Stimulated activated CD8-positive, alpha-beta memory T cell treated with anti-CD3 and anti-CD28 coated beads, Interleukin-12 subunit alpha, Interleukin-12 subunit beta, amount 100 ng/mL, for 1 hour (primary cell): ENCODE measurements at regions not wholly inside any gene's neighbourhood (a gene's known extent, or its start where the extent isn't known, plus 50 kb on each side); places are given as distances from the start of the nearest gene placed in this dataset.

Source experiments
- DNase-seq: peaks from one replicate; pipeline ENCODE4 v3.0.0-alpha.2; 2020; ENCODE audit warnings: low read depth

GRCh38 chr19:33947265-33947964, 150.7 kb downstream of the KCTD15 start:
- DNase-seq, result no peak

DNA sequence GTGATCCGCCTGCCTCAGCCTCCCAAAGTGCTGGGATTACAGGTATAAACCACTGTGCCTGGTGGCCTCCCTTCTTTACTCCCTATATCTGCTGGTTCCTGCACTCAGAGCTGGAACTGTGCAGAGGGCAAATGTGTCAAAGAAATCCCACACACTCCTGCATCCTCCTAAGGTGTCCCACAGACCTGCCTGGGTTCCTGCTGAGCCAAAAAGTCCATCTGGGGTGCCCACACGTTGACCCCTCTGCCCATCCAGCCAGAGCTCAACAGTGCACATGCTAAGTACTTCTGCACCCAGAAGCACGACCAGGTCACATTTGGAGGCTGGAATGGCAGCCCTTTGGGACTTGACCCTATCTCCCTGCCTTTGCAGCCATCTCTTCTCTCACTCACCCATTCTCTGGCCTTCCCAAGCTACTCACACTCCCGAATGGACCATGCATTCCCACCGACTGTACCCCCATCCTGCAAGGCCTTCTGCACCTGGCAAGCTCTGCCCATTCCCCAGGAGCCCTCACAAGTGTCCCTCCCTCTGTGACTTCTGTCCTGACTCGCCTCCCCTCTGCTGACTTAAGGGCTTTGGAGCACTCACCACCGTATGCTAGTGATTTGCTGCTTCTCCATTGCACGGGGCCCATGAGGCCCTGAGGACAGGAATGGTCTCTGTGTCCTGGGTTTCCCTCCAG, 152.1 kb downstream of the KCTD15 start:
- DNase-seq, result no peak

- no peak for DNase-seq
Measured at GRCh38 chr19:33950091-33950750, 153.6 kb downstream of the KCTD15 start.

DNA sequence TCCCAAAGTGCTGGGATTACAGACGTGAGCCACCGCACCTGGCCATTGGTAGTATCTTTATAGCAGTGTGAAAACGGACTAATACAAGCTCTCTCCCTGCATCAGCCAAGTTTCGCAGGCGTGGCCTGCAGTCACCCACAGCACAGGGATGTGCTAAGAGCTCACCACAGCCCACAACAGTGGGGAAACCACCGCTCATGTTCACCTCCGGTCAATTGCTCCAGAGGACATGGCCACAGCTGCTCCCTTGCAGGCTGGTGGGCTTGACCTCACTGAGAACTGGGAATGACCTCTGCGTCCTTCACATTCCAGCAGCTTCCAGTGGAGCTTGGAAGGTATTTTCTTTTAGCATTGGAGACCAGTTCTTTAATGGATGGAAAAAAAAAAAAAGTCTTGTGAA, 156.4 kb downstream of the KCTD15 start:
- DNase-seq, result no peak

- DNase-seq, result no peak
Measured at GRCh38 chr19:33953592-33953991, 156.9 kb downstream of the KCTD15 start.

- DNase-seq, result no peak
Measured at GRCh38 chr19:33954686-33955085, 158.0 kb downstream of the KCTD15 start.

GRCh38 chr19:33956941-33957340, 160.3 kb downstream of the KCTD15 start:
- no peak for DNase-seq

GRCh38 chr19:33957804-33958203, 161.1 kb downstream of the KCTD15 start:
- no peak for DNase-seq

DNA sequence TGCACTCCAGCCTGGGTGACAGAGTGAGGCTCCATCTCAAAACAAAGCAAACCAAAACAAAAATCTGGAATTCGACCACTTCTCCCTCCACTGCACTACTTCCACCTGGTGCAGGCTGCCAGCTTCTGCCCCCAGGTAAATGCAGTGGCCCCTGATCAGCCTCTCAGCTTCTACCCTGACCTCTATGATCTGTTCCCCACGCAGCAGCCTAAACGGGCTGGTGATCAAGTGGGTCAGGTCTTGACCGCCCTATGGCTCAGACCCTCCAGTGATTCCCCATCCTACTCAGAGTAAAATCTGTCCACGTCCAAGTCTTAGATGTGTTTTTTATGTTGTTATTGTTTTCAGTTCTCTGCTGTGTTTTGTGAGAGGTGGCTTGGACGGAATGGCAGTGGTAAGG, 163.9 kb downstream of the KCTD15 start:
- no peak for DNase-seq

DNA sequence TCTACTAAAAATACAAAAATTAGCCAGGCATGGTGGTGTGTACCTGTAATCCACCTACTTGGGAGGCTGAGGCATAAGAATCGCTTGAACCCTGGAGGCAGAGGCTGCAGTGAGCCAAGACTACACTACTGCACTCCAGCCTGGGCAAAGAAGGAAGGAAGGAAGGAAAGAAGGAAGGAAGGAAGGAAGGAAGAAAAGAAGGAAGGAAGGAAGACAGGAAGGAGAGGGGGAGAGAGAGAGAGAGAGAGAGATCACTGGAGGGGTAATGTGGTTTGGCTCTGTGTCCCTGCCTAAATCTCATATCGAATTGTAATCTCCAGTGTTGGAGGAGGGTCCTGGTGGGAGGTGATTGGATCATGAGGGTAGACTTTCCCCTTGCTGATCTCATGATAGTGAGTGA, 165.5 kb downstream of the KCTD15 start:
- DNase-seq, result no peak

DNA sequence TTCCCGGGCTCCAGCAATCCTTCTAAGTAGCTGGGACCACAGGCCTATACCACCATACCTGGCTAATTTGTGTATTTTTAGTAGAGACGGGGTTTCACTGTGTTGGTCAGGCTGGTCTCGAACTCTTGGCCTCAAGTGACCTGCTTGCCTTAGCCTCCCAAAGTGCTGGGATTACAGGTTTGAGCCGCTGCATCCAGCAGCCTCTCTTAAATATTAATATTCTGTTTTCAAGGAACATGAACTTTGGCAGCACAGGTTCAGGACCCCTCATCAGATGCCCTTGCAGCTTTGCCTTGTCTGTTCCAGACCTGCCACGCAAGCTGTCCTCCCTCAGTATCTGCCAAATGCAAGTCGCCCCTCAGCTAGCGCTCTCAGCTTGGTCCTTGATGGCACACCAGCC, 166.8 kb downstream of the KCTD15 start:
- DNase-seq, result no peak

- no peak for DNase-seq
Measured at GRCh38 chr19:33971073-33971472, 174.4 kb downstream of the KCTD15 start.

GRCh38 chr19:33977756-33978685, 181.4 kb downstream of the KCTD15 start:
- DNase-seq, result no peak

- DNase-seq, result no peak
Measured at GRCh38 chr19:33982706-33983105, 186.0 kb downstream of the KCTD15 start.

DNA sequence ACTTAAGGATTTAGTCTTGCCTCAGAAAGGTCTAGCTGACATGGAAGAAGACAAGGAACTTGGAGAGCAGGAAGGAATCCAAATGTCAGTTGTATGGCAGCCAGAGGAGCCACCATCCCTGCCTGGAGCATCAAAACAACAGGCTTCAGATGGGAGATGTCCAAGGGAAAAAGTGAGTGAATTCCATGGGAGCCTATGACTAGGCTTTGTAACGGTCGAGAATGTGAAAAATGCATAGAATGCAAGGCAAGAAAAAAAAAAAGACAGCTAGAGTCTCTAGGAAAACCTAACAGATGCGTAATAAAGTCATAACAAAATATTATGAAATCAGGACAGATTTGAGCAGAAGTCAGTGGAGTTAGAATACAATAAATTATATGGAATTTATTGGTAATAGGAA, 183.7 kb upstream of the LSM14A start:
- DNase-seq, result no peak

GRCh38 chr19:33997690-33998089, 174.6 kb upstream of the LSM14A start:
- no peak for DNase-seq

DNA sequence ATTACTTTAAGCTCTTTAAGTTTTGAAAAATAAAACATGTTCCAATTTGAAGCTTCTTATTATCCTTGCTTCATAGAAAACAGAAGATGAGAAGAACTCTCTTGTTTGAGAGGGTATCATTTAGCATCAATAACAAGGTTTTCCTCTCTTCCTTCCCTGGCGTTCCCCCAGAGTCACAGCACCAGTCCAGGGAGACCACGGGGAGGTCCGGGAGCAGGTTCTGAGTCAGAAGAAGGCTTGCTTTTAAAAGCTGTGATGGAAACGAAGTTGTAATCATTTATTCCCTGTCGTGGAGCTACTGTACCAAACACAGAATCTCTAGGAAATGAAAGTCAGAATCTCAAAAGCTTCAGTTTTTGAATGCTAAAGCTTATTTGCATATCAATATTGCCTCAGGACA, 174.0 kb upstream of the LSM14A start:
- no peak for DNase-seq

DNA sequence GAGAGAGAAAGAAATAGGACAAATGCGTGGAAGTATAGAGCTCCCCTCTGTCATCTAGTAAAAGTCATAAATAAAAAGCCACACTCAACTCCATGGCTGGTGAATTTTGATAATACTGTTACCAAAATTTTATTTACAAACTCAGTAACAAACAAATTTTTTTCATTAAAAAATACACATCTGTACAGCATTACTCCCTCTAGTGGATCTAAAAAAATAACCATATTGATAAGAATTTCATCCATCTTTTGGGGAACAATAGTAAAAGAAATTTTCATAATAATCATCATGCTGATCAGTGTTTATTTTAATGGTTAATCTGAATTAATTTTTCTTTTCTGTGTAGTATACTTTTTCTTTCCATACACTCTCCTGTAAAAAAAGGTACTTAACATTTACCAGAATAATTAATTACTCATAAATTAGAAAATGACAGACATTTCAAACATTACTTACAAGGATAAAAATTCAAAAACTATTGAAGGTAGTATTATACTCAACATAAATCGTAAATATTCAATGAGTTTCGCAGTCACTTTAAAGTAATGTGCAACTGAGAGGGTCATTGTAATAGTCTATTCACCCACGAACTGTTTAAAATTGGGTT, 173.5 kb upstream of the LSM14A start:
- DNase-seq, result no peak

- DNase-seq, result no peak
Measured at GRCh38 chr19:34017024-34017423, 155.3 kb upstream of the LSM14A start.

DNA sequence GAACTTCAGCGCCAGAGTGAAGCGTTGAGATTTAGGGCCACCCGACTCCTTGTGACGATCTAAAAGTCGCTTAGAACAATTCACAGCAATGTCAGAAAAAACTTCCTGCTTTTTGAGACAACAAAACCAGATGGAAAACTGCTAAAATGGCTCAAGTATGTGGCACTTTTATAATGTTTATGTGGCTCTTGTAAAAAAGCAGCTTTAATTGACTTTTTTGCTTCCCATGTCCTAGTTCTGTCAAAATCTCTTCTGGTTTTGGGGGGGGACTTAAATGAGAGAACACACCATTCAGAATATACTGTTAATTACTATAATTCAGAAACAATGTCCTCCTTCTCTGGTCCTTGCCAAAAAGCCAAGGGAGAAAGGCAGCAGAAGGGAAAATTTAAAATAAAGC, 154.7 kb upstream of the LSM14A start:
- no peak for DNase-seq

- no peak for DNase-seq
Measured at GRCh38 chr19:34018546-34018945, 153.8 kb upstream of the LSM14A start.

DNA sequence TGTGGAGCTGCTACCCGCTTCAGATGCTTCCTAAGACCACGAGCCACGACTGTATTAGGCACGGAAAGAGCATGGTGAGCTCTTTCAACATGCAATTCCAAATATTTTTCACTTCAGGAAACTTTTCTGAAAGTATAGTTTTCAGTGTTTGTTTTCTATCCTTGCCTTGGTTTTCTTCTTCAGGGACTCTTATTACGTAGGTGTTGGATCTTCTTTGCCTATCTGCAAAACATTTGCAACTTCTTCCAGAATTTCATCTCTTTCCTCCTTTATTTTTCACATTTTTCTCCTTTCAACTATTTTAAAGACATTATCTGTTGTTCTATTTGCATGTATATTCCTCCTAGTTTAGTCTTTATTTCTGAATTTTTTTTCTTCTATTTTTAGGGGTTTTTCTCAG, 148.9 kb upstream of the LSM14A start:
- no peak for DNase-seq
